Gastroesophageal sphincter (tissue), 3 donors: ENCODE measurements at regions not wholly inside any gene's neighbourhood (a gene's known extent, or its start where the extent isn't known, plus 50 kb on each side); places are given as distances from the start of the nearest gene placed in this dataset.

Source experiments
- CTCF ChIP-seq, 4 experiments: fragments of 200-600 bp in 2 of 4; fragments of 450-650 bp in 2 of 4; sonication (generic) in 1 of 4; IDR thresholded peaks; one replicate each; pipeline ENCODE4 v1.5.1; 2017 to 2019; ENCODE audit warnings: antibody characterized with exemption in 4 of 4, mild to moderate bottlenecking in 2 of 4, moderate library complexity in 2 of 4
- EP300 ChIP-seq: sonication (generic); formaldehyde crosslinking; IDR thresholded peaks from one replicate; pipeline ENCODE4 v1.6.1; 2017; ENCODE audit warnings: antibody characterized with exemption, mild to moderate bottlenecking
- POLR2A ChIP-seq, 2 donors: fragments of 450-650 bp; IDR thresholded peaks; one replicate each; pipeline ENCODE4 v1.6.1; 2017; ENCODE audit warnings: antibody characterized with exemption in 2 of 2, mild to moderate bottlenecking in 2 of 2, moderate library complexity in 1 of 2
- POLR2AphosphoS5 ChIP-seq: sonication (generic); formaldehyde crosslinking; IDR thresholded peaks from one replicate; pipeline ENCODE4 v1.6.1; 2017; ENCODE audit warnings: antibody characterized with exemption

- TF ChIP-seq CTCF (IDR thresholded peaks at IDR 0.05) (no peak), POLR2A (IDR thresholded peaks at IDR 0.05) (no peak), POLR2AphosphoS5 (no peak), EP300 (no peak)
These were observed 137.2 kb upstream of the PCBD1 start for GRCh38 chr10:71025535-71025934.
